Trophoblast cell (in vitro differentiated cells and primary cell): ENCODE measurements at regions not wholly inside any gene's neighbourhood (a gene's known extent, or its start where the extent isn't known, plus 50 kb on each side); places are given as distances from the start of the nearest gene placed in this dataset.

ENCODE experiments used
- DNase-seq, 2 donors: peaks; one replicate each; pipeline ENCODE4 v3.0.0-alpha.2; 2016
- H2AFZ ChIP-seq: 2 replicates; pipeline ENCODE4 v1.6.1; 2013; ENCODE audit warnings: low read length, moderate library complexity, mild to moderate bottlenecking; ENCODE audit not compliant: insufficient read depth, poor library complexity
- H2AK5ac ChIP-seq: 2 replicates; pipeline ENCODE4 v1.6.1; 2013; ENCODE audit warnings: mild to moderate bottlenecking, low read length
- H2BK120ac ChIP-seq: 2 replicates; pipeline ENCODE4 v1.6.1; 2013; ENCODE audit warnings: low read length, mild to moderate bottlenecking, moderate library complexity; ENCODE audit not compliant: insufficient read depth, poor library complexity
- H2BK12ac ChIP-seq: 2 replicates; pipeline ENCODE4 v1.6.1; 2013; ENCODE audit warnings: mild to moderate bottlenecking, low read length, moderate library complexity
- H2BK5ac ChIP-seq: 2 replicates; pipeline ENCODE4 v1.6.1; 2013; ENCODE audit warnings: low read length, low read depth, moderate library complexity, mild to moderate bottlenecking; ENCODE audit not compliant: poor library complexity
- H3K14ac ChIP-seq: 2 replicates; pipeline ENCODE4 v1.6.1; 2013; ENCODE audit warnings: mild to moderate bottlenecking, low read length
- H3K18ac ChIP-seq: 2 replicates; pipeline ENCODE4 v1.6.1; 2013; ENCODE audit warnings: mild to moderate bottlenecking, low read length
- H3K23ac ChIP-seq: 2 replicates; pipeline ENCODE4 v1.6.1; 2013; ENCODE audit warnings: low read length
- H3K27ac ChIP-seq: 2 replicates; pipeline ENCODE4 v1.5.1; 2013; ENCODE audit warnings: low read depth, mild to moderate bottlenecking, inconsistent platforms, low read length, moderate library complexity
- H3K27me3 ChIP-seq: 2 replicates; pipeline ENCODE4 v1.6.1; 2013; ENCODE audit warnings: inconsistent platforms, mild to moderate bottlenecking, low read length, moderate library complexity; ENCODE audit not compliant: insufficient read depth
- H3K36me3 ChIP-seq, 2 experiments: 1 replicate in 1 of 2; 2 replicates in 1 of 2; pipeline ENCODE4 v1.6.1; 2013; ENCODE audit warnings: low read length in 2 of 2, mild to moderate bottlenecking in 2 of 2, moderate library complexity in 1 of 2; ENCODE audit not compliant: insufficient read depth in 2 of 2, control insufficient read depth in 1 of 2
- H3K4ac ChIP-seq: 2 replicates; pipeline ENCODE4 v1.6.1; 2013; ENCODE audit warnings: low read depth, mild to moderate bottlenecking, low read length, moderate library complexity
- H3K4me1 ChIP-seq, 2 experiments: 1 replicate in 1 of 2; 2 replicates in 1 of 2; pipeline ENCODE4 v1.6.1; 2013; ENCODE audit warnings: low read length in 2 of 2, mild to moderate bottlenecking in 2 of 2, moderate library complexity in 1 of 2; ENCODE audit not compliant: insufficient read depth in 2 of 2, control insufficient read depth in 1 of 2
- H3K4me2 ChIP-seq: 2 replicates; pipeline ENCODE4 v1.6.1; 2013; ENCODE audit warnings: inconsistent platforms, mild to moderate bottlenecking, low read length, moderate library complexity
- H3K4me3 ChIP-seq: 2 replicates; pipeline ENCODE4 v1.5.1; 2013; ENCODE audit warnings: mild to moderate bottlenecking, low read depth, low read length, inconsistent platforms
- H3K79me1 ChIP-seq: one replicate; pipeline ENCODE4 v1.6.1; 2013; ENCODE audit warnings: low read length
- H3K79me2 ChIP-seq: 2 replicates; pipeline ENCODE4 v1.6.1; 2013; ENCODE audit warnings: low read length, mild to moderate bottlenecking; ENCODE audit not compliant: control insufficient read depth, insufficient read depth, poor library complexity
- H3K9ac ChIP-seq: 2 replicates; pipeline ENCODE4 v1.6.1; 2013; ENCODE audit warnings: mild to moderate bottlenecking, low read length
- H3K9me3 ChIP-seq: 2 replicates; pipeline ENCODE4 v1.6.1; 2013; ENCODE audit warnings: low read depth, mild to moderate bottlenecking, control low read depth, inconsistent platforms, low read length; ENCODE audit not compliant: insufficient read depth
- H4K12ac ChIP-seq: 2 replicates; pipeline ENCODE4 v1.6.1; 2013; ENCODE audit warnings: low read depth, mild to moderate bottlenecking, low read length, moderate library complexity
- H4K8ac ChIP-seq: 2 replicates; pipeline ENCODE4 v1.6.1; 2013; ENCODE audit warnings: low read depth, mild to moderate bottlenecking, low read length, moderate library complexity
- H4K91ac ChIP-seq: one replicate; pipeline ENCODE4 v1.6.1; 2013; ENCODE audit warnings: low read depth, mild to moderate bottlenecking, low read length, moderate library complexity
- WGBS: extraction: QIAGEN DNeasy Blood & Tissue Kit; methylation state at CpG from one replicate; pipeline ENCODE4 v1.1.7; 2013; ENCODE audit warnings: missing lambda C conversion rate; ENCODE audit not compliant: insufficient read length, insufficient coverage; ENCODE audit errors: extremely low coverage; 5-methylcytosine and 5-hydroxymethylcytosine counted together

- no peak overlapping the region for H3K4me2 ChIP-seq
- no peaks in the 10 kb centered on the region for H3K9me3 ChIP-seq
- no peak overlapping the region for H2AFZ ChIP-seq
- H3K4me1 ChIP-seq = peaks cover 2 to 3% of the 10 kb centered on the region in 2 experiments
- H2AK5ac ChIP-seq = no peak overlapping the region
- no peaks in the 10 kb centered on the region for H3K36me3 ChIP-seq
- H2BK12ac ChIP-seq = no peak overlapping the region
- H3K4me3 ChIP-seq = no peak overlapping the region
- H3K27me3 ChIP-seq = no peaks in the 10 kb centered on the region
- no peak overlapping the region for H2BK120ac ChIP-seq
- no peaks in the 10 kb centered on the region for H3K79me1 ChIP-seq
- H3K4ac ChIP-seq = no peak overlapping the region
- no peak overlapping the region for H4K8ac ChIP-seq
- no peaks in the 10 kb centered on the region for H3K79me2 ChIP-seq
- DNase-seq = no peak
- H3K14ac ChIP-seq = no peak overlapping the region
- H3K9ac ChIP-seq = no peak overlapping the region
- no peak overlapping the region for H2BK5ac ChIP-seq
- H3K23ac ChIP-seq = no peak overlapping the region
- no peak overlapping the region for H4K12ac ChIP-seq
- WGBS = no CpG with 5 or more reads among the region's 4 CpGs
- H3K27ac ChIP-seq = peak overlapping the region; percentile 16
- H4K91ac ChIP-seq = no peak overlapping the region
- no peak overlapping the region for H3K18ac ChIP-seq
These were observed 1090.0 kb downstream of the BCL11A start for GRCh38 chr2:59463426-59463825.

- no peak overlapping the region for H2AK5ac ChIP-seq
- H3K4me2 ChIP-seq = no peak overlapping the region
- no peak overlapping the region for H2BK12ac ChIP-seq
- WGBS = no CpG with 5 or more reads among the region's 7 CpGs
- no peak overlapping the region for H3K9ac ChIP-seq
- no peak overlapping the region for H2BK120ac ChIP-seq
- H3K79me2 ChIP-seq = no peaks in the 10 kb centered on the region
- no peak overlapping the region for H4K8ac ChIP-seq
- no peak overlapping the region for H3K14ac ChIP-seq
- no peak overlapping the region for H3K18ac ChIP-seq
- H3K23ac ChIP-seq = no peak overlapping the region
- H3K4me1 ChIP-seq = peaks cover 2 to 3% of the 10 kb centered on the region in 2 experiments
- H3K4me3 ChIP-seq = no peak overlapping the region
- H3K27me3 ChIP-seq = no peaks in the 10 kb centered on the region
- H3K4ac ChIP-seq = no peak overlapping the region
- H3K36me3 ChIP-seq = no peaks in the 10 kb centered on the region
- no peak overlapping the region for H4K12ac ChIP-seq
- no peaks in the 10 kb centered on the region for H3K79me1 ChIP-seq
- no peak overlapping the region for H2BK5ac ChIP-seq
- no peak overlapping the region for H4K91ac ChIP-seq
- H2AFZ ChIP-seq = no peak overlapping the region
- no peak for DNase-seq
- no peak overlapping the region for H3K27ac ChIP-seq
- H3K9me3 ChIP-seq = no peaks in the 10 kb centered on the region
These were observed 1090.8 kb downstream of the BCL11A start for GRCh38 chr2:59462422-59463197.

- no peak overlapping the region for H2BK5ac ChIP-seq
- no peak overlapping the region for H2BK120ac ChIP-seq
- no peaks in the 10 kb centered on the region for H3K79me2 ChIP-seq
- no peaks in the 10 kb centered on the region for H3K36me3 ChIP-seq
- no peak overlapping the region for H2AK5ac ChIP-seq
- no peak overlapping the region for H3K18ac ChIP-seq
- H3K4me2 ChIP-seq = no peak overlapping the region
- no peak overlapping the region for H3K23ac ChIP-seq
- no peak overlapping the region for H3K9ac ChIP-seq
- peaks cover 2 to 3% of the 10 kb centered on the region in 2 experiments for H3K4me1 ChIP-seq
- H3K4me3 ChIP-seq = no peak overlapping the region
- H3K27ac ChIP-seq = no peak overlapping the region
- no peak overlapping the region for H4K91ac ChIP-seq
- no peaks in the 10 kb centered on the region for H3K79me1 ChIP-seq
- H3K9me3 ChIP-seq = no peaks in the 10 kb centered on the region
- no peak overlapping the region for H2AFZ ChIP-seq
- no peak overlapping the region for H4K8ac ChIP-seq
- no peak overlapping the region for H3K4ac ChIP-seq
- no peak for DNase-seq
- no peak overlapping the region for H2BK12ac ChIP-seq
- no peak overlapping the region for H4K12ac ChIP-seq
- no peaks in the 10 kb centered on the region for H3K27me3 ChIP-seq
- no CpG with 5 or more reads among the region's 1 CpG for WGBS
- H3K14ac ChIP-seq = no peak overlapping the region
These were observed 1092.3 kb downstream of the BCL11A start for GRCh38 chr2:59461127-59461526.

- no peak overlapping the region for H3K4me3 ChIP-seq
- H4K12ac ChIP-seq = no peak overlapping the region
- H3K9me3 ChIP-seq = no peaks in the 10 kb centered on the region
- H3K4ac ChIP-seq = no peak overlapping the region
- no peak overlapping the region for H2BK120ac ChIP-seq
- no peak overlapping the region for H2BK5ac ChIP-seq
- no peak overlapping the region for H3K9ac ChIP-seq
- no peak overlapping the region for H3K14ac ChIP-seq
- no peaks in the 10 kb centered on the region for H3K36me3 ChIP-seq
- no peak overlapping the region for H3K18ac ChIP-seq
- no peaks in the 10 kb centered on the region for H3K79me2 ChIP-seq
- H2BK12ac ChIP-seq = no peak overlapping the region
- no peak overlapping the region for H3K27ac ChIP-seq
- H3K23ac ChIP-seq = no peak overlapping the region
- peaks cover 2 to 3% of the 10 kb centered on the region in 2 experiments for H3K4me1 ChIP-seq
- no peak overlapping the region for H4K8ac ChIP-seq
- no peak overlapping the region for H2AFZ ChIP-seq
- no peak overlapping the region for H4K91ac ChIP-seq
- H3K4me2 ChIP-seq = no peak overlapping the region
- no peaks in the 10 kb centered on the region for H3K27me3 ChIP-seq
- DNase-seq = no peak
- WGBS = no CpG with 5 or more reads among the region's 5 CpGs
- no peak overlapping the region for H2AK5ac ChIP-seq
- H3K79me1 ChIP-seq = no peaks in the 10 kb centered on the region
These were observed 1094.7 kb downstream of the BCL11A start for GRCh38 chr2:59458800-59459199.
